ENCODE measurements at regions not wholly inside any gene's neighbourhood (a gene's known extent, or its start where the extent isn't known, plus 50 kb on each side); places are given as distances from the start of the nearest gene placed in this dataset.

GRCh38 chr4:115260195-115260594 is 146.8 kb upstream of the NDST4 start:
- no peak for TF ChIP-seq EZH2 (IDR thresholded peaks at IDR 0.05; ENCODE audit: insufficient read depth, poor library complexity, severe bottlenecking)
- no peak for TF ChIP-seq EZH2phosphoT487 (IDR thresholded peaks at IDR 0.05; ENCODE audit: insufficient read depth, low read depth)

Data from GM23248 (cell line).